Neural cell (in vitro differentiated cells): ENCODE measurements at regions not wholly inside any gene's neighbourhood (a gene's known extent, or its start where the extent isn't known, plus 50 kb on each side); places are given as distances from the start of the nearest gene placed in this dataset.

Experiments used
- H2AFZ ChIP-seq: fragments of 200-600, 300-800 bp; sonication (generic), shearing (Covaris generic); 2 replicates; pipeline ENCODE4 v1.6.0; 2014; ENCODE audit warnings: low read depth, mild to moderate bottlenecking, antibody characterized with exemption, low read length, moderate library complexity
- H3F3A ChIP-seq: fragments of 200-600 bp; shearing (Covaris generic); 2 replicates; pipeline ENCODE4 v1.6.1; 2016; ENCODE audit warnings: mild to moderate bottlenecking, moderate library complexity, mixed read lengths, antibody characterized with exemption, low read length; ENCODE audit not compliant: insufficient read depth, poor library complexity, severe bottlenecking
- H3K27ac ChIP-seq: fragments of 200-600, 300-800 bp; sonication (generic), shearing (Covaris generic); 2 replicates; pipeline ENCODE4 v1.5.1; 2014; ENCODE audit warnings: mild to moderate bottlenecking, low read length, moderate library complexity
- H3K27me3 ChIP-seq: fragments of 300-800, 200-600 bp; sonication (generic), shearing (Covaris generic); 2 replicates; pipeline ENCODE4 v1.6.0; 2014; ENCODE audit warnings: mild to moderate bottlenecking, low read depth, low read length, moderate library complexity; ENCODE audit not compliant: insufficient read depth
- H3K36me3 ChIP-seq: fragments of 300-800, 200-600 bp; sonication (generic), shearing (Covaris generic); 2 replicates; pipeline ENCODE4 v1.5.1; 2014; ENCODE audit warnings: mild to moderate bottlenecking, antibody characterized with exemption, low read length, moderate library complexity; ENCODE audit not compliant: insufficient read depth
- H3K4me2 ChIP-seq: fragments of 300-800, 200-600 bp; sonication (generic), shearing (Covaris generic); 2 replicates; pipeline ENCODE4 v1.6.0; 2014; ENCODE audit warnings: mild to moderate bottlenecking, low read length
- H3K4me3 ChIP-seq: fragments of 300-800, 200-600 bp; sonication (generic), shearing (Covaris generic); 2 replicates; pipeline ENCODE4 v1.5.1; 2014; ENCODE audit warnings: mild to moderate bottlenecking, low read length, moderate library complexity
- H3K79me2 ChIP-seq: fragments of 200-600 bp; shearing (Covaris generic); replicated peaks from 2 replicates; pipeline ENCODE4 v1.6.0; 2014; ENCODE audit warnings: mild to moderate bottlenecking, low read length, moderate library complexity; ENCODE audit not compliant: insufficient read depth
- H3K9ac ChIP-seq: fragments of 300-800, 200-600 bp; sonication (generic), shearing (Covaris generic); 2 replicates; pipeline ENCODE4 v1.6.1; 2016; ENCODE audit warnings: mild to moderate bottlenecking, low read length, mixed read lengths
- H3K9me2 ChIP-seq: fragments of 200-600 bp; shearing (Covaris generic); 2 replicates; pipeline ENCODE4 v1.6.1; 2016; ENCODE audit warnings: mild to moderate bottlenecking, low read length, mixed read lengths; ENCODE audit not compliant: insufficient read depth
- H3K9me3 ChIP-seq: fragments of 200-600, 300-800 bp; sonication (generic), shearing (Covaris generic); 2 replicates; pipeline ENCODE4 v1.6.1; 2016; ENCODE audit warnings: mild to moderate bottlenecking, mixed run types, low read length, moderate library complexity, mixed read lengths
- H4K20me1 ChIP-seq: fragments of 200-600 bp; shearing (Covaris generic); 2 replicates; pipeline ENCODE4 v1.6.1; 2016; ENCODE audit warnings: mild to moderate bottlenecking, mixed run types; ENCODE audit not compliant: insufficient read depth
- CTCF ChIP-seq: fragments of 450-650 bp; IDR thresholded peaks from 2 replicates; pipeline ENCODE4 v1.5.1; 2014; ENCODE audit warnings: antibody characterized with exemption, mild to moderate bottlenecking, moderate library complexity; ENCODE audit not compliant: poor library complexity, severe bottlenecking
- EP300 ChIP-seq: fragments of 450-650 bp; conservative IDR thresholded peaks from 2 replicates; pipeline ENCODE4 v1.6.1; 2014; ENCODE audit warnings: antibody characterized with exemption, mild to moderate bottlenecking, moderate library complexity; ENCODE audit not compliant: poor library complexity, severe bottlenecking
- EZH2 ChIP-seq: fragments of 200-600, 300-800 bp; shearing (Covaris generic), sonication (generic); IDR thresholded peaks from 2 replicates; pipeline ENCODE4 v1.6.1; 2014; ENCODE audit warnings: antibody characterized with exemption, low read length, borderline replicate concordance, mild to moderate bottlenecking; ENCODE audit not compliant: insufficient read depth, poor library complexity, severe bottlenecking
- MXI1 ChIP-seq: fragments of 450-650 bp; conservative IDR thresholded peaks from 2 replicates; pipeline ENCODE4 v1.6.1; 2014; ENCODE audit warnings: antibody characterized with exemption, mild to moderate bottlenecking; ENCODE audit not compliant: poor library complexity, severe bottlenecking
- POLR2AphosphoS5 ChIP-seq: IDR thresholded peaks from 2 replicates; pipeline ENCODE4 v1.6.1; 2012
- RAD21 ChIP-seq: fragments of 450-650 bp; conservative IDR thresholded peaks from 2 replicates; pipeline ENCODE4 v1.6.1; 2014; ENCODE audit warnings: antibody characterized with exemption, mild to moderate bottlenecking, moderate library complexity
- REST ChIP-seq: IDR thresholded peaks from 2 replicates; pipeline ENCODE4 v1.6.1; 2012; ENCODE audit warnings: borderline replicate concordance
- SMC3 ChIP-seq: fragments of 450-650 bp; conservative IDR thresholded peaks from 2 replicates; pipeline ENCODE4 v1.6.1; 2014; ENCODE audit warnings: antibody characterized with exemption, mild to moderate bottlenecking, moderate library complexity; ENCODE audit not compliant: poor library complexity
- TAF1 ChIP-seq: IDR thresholded peaks from 2 replicates; pipeline ENCODE4 v1.6.1; 2012; ENCODE audit warnings: low read depth

- Histone ChIP-seq H3F3A (no peaks in the 10 kb centered on the region), H4K20me1 (no peaks in the 10 kb centered on the region), H3K36me3 (no peaks in the 10 kb centered on the region), H3K27ac (no peak overlapping the region), H3K9me3 (no peaks in the 10 kb centered on the region), H3K4me3 (no peak overlapping the region), H3K27me3 (no peaks in the 10 kb centered on the region), H3K9me2 (no peaks in the 10 kb centered on the region), H3K79me2 (no peaks in the 10 kb centered on the region), H3K9ac (no peak overlapping the region), H2AFZ (no peak overlapping the region), H3K4me2 (no peak overlapping the region)
- TF ChIP-seq MXI1 (no peak), RAD21 (no peak), SMC3 (no peak), CTCF (no peak), EZH2 (no peak), EP300 (no peak), POLR2AphosphoS5 (no peak), REST (no peak), TAF1 (no peak)
Measured at GRCh38 chr5:20286512-20286911, 298.5 kb upstream of the CDH18 start.

- Histone ChIP-seq H3K9ac (no peak overlapping the region), H3K9me2 (no peaks in the 10 kb centered on the region), H2AFZ (no peak overlapping the region), H3K27me3 (no peaks in the 10 kb centered on the region), H3F3A (no peaks in the 10 kb centered on the region), H3K27ac (no peak overlapping the region), H3K4me2 (no peak overlapping the region), H3K36me3 (no peaks in the 10 kb centered on the region), H3K79me2 (no peaks in the 10 kb centered on the region), H3K9me3 (no peaks in the 10 kb centered on the region), H3K4me3 (no peak overlapping the region), H4K20me1 (no peaks in the 10 kb centered on the region)
- TF ChIP-seq MXI1 (no peak), SMC3 (no peak), TAF1 (no peak), EZH2 (no peak), CTCF (no peak), POLR2AphosphoS5 (no peak)
Measured at GRCh38 chr5:20276959-20277263, 288.9 kb upstream of the CDH18 start.
